B cell (primary cell): ENCODE measurements at regions not wholly inside any gene's neighbourhood (a gene's known extent, or its start where the extent isn't known, plus 50 kb on each side); places are given as distances from the start of the nearest gene placed in this dataset.

Experiments used
- ATAC-seq: fragments of 200-7000 bp; cut with Tn5 transposase; one replicate; pipeline ENCODE4 v1.10.0; 2021; ENCODE audit warnings: low read depth, mild to moderate bottlenecking, moderate number of reproducible peaks, moderate library complexity
- CTCF ChIA-PET: fragments of 350-600 bp; sonication (Branson Sonifier 250); formaldehyde crosslinking; loops from one replicate; lab custom pipeline; 2021; ENCODE audit warnings: antibody characterized with exemption, inconsistent platforms; lab: Charles Lee
- POLR2A ChIA-PET: fragments of 350-600 bp; sonication (Branson Sonifier 250); formaldehyde crosslinking; loops from one replicate; lab custom pipeline; 2021; ENCODE audit warnings: antibody characterized with exemption; lab: Charles Lee
- DNase-seq: peaks from one replicate; pipeline ENCODE4 v3.0.0; 2013
- H2AFZ ChIP-seq: 2 replicates; pipeline ENCODE4 v1.6.1; 2012; ENCODE audit warnings: mild to moderate bottlenecking, low read depth, low read length; ENCODE audit not compliant: insufficient read depth, poor library complexity, severe bottlenecking
- H3K27ac ChIP-seq, 2 donors: 1 replicate in 1 of 2; 2 replicates in 1 of 2; pipeline ENCODE4 v1.5.1; 2012 to 2013; ENCODE audit warnings: low read length in 2 of 2, mild to moderate bottlenecking in 2 of 2, moderate library complexity in 1 of 2
- H3K27me3 ChIP-seq, 4 experiments: fragments of 200-600 bp in 1 of 4; sonication (generic) in 1 of 4; replicated peaks in 1 of 4; 1 replicate in 2 of 4; 2 replicates in 2 of 4; pipeline versions ENCODE4 v1.6.1 to v1.7.0; 2013 to 2016; ENCODE audit warnings: low read length in 3 of 4, mild to moderate bottlenecking in 2 of 4, mixed read lengths in 1 of 4, moderate library complexity in 1 of 4; ENCODE audit not compliant: insufficient read depth in 4 of 4, control insufficient read depth in 3 of 4; ENCODE audit errors: control extremely low read depth in 1 of 4
- H3K36me3 ChIP-seq, 2 experiments: replicated peaks in 1 of 2; 1 replicate in 1 of 2; 2 replicates in 1 of 2; pipeline versions ENCODE4 v1.6.1 to v1.7.1; 2013; ENCODE audit warnings: low read length in 1 of 2; ENCODE audit not compliant: insufficient read depth in 2 of 2, control insufficient read depth in 1 of 2; ENCODE audit errors: control extremely low read depth in 1 of 2, extremely low read depth in 1 of 2
- H3K4me1 ChIP-seq, 2 donors: fragments of 200-600 bp in 1 of 2; sonication (generic) in 1 of 2; 1 replicate in 1 of 2; 2 replicates in 1 of 2; pipeline versions ENCODE4 v1.5.1 to v1.6.1; 2013 to 2017; ENCODE audit warnings: low read length in 2 of 2; ENCODE audit not compliant: control insufficient read depth in 2 of 2, insufficient read depth in 2 of 2
- H3K4me2 ChIP-seq: replicated peaks from 2 replicates; pipeline ENCODE3; 2012; ENCODE audit warnings: mild to moderate bottlenecking, low read depth, low read length; ENCODE audit not compliant: poor library complexity, severe bottlenecking
- H3K4me3 ChIP-seq, 5 experiments: fragments of 200-600 bp in 1 of 5; sonication (generic) in 1 of 5; 1 replicate in 3 of 5; 2 replicates in 2 of 5; pipeline versions ENCODE4 v1.5.1 to v1.7.0; 2011 to 2016; ENCODE audit warnings: low read length in 4 of 5, mild to moderate bottlenecking in 4 of 5, low read depth in 2 of 5, control low read depth in 1 of 5, moderate library complexity in 1 of 5; ENCODE audit not compliant: insufficient read depth in 1 of 5; ENCODE audit errors: control extremely low read depth in 1 of 5, extremely low read depth in 1 of 5
- H3K79me2 ChIP-seq: fragments of 200-600 bp; sonication (generic); one replicate; pipeline ENCODE4 v1.6.0; 2016; ENCODE audit warnings: low read length; ENCODE audit not compliant: control insufficient read depth, insufficient read depth
- H3K9ac ChIP-seq: fragments of 200-600 bp; sonication (generic); 2 replicates; pipeline ENCODE4 v1.6.1; 2017; ENCODE audit warnings: mild to moderate bottlenecking, low read length, moderate library complexity
- H3K9me3 ChIP-seq, 3 donors: one replicate each; pipeline versions ENCODE4 v1.6.1 to v1.7.1; 2013; ENCODE audit warnings: low read length in 2 of 3; ENCODE audit not compliant: control insufficient read depth in 2 of 3, insufficient read depth in 1 of 3; ENCODE audit errors: control extremely low read depth in 1 of 3
- H4K20me1 ChIP-seq: 2 replicates; pipeline ENCODE4 v1.6.0; 2012; ENCODE audit warnings: mild to moderate bottlenecking, low read length; ENCODE audit not compliant: insufficient read depth, control insufficient read depth, poor library complexity, severe bottlenecking
- H3K27ac Mint-ChIP-seq: one replicate; pipeline ENCODE4 v1.8.0; 2021; ENCODE audit warnings: mixed read lengths
- H3K27me3 Mint-ChIP-seq: one replicate; pipeline ENCODE4 v1.8.0; 2021; ENCODE audit warnings: mixed read lengths
- H3K4me1 Mint-ChIP-seq: one replicate; pipeline ENCODE4 v1.8.0; 2021; ENCODE audit warnings: mixed read lengths
- H3K4me3 Mint-ChIP-seq: one replicate; pipeline ENCODE4 v1.8.0; 2021; ENCODE audit warnings: mixed read lengths
- H3K9me3 Mint-ChIP-seq: one replicate; pipeline ENCODE4 v1.8.0; 2022; ENCODE audit warnings: mixed read lengths; ENCODE audit not compliant: insufficient read depth
- CTCF ChIP-seq: fragments of 200-600 bp; IDR thresholded peaks from one replicate; pipeline ENCODE4 v1.8.0; 2022; ENCODE audit warnings: antibody characterized with exemption, mild to moderate bottlenecking
- EZH2 ChIP-seq: IDR thresholded peaks from 2 replicates; pipeline ENCODE4 v1.6.1; 2012; ENCODE audit warnings: borderline replicate concordance, low read depth, mild to moderate bottlenecking, moderate library complexity, low read length; ENCODE audit not compliant: insufficient read depth, poor library complexity, severe bottlenecking
- WGBS: methylation state at CpG from one replicate; pipeline ENCODE4 v1.1.5; 2013; ENCODE audit warnings: missing lambda C conversion rate; ENCODE audit not compliant: insufficient coverage; 5-methylcytosine and 5-hydroxymethylcytosine counted together
- intact Hi-C: fragments of 100-400 bp; cut with micrococcal nuclease; formaldehyde crosslinking; loops from one replicate; pipeline ENCODE4 v1.10.0; 2022

DNA sequence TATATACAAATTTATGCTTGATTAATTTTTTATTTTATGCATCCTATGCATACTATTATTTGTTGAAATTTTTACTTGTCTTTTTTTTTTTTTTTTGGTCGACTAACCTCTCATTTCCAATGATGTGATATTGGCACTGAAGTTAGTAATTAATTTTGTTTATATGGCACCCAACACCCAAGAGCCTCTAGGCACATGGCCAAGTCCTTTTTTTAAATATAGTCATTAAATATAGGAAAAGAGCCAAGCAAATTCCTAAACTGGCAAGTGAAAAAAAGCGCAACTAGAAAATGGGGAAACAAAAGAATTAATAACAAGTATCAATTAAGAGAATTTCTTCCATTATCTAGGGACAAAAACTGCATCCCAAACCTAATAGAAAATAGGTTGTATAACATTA is 85.5 kb upstream of the HS3ST5 start:
- Histone ChIP-seq H3K36me3 (no peaks in the 10 kb centered on the region), H3K27ac (no peak overlapping the region), H3K27me3 (no peaks in the 10 kb centered on the region), H3K9ac (no peak overlapping the region), H4K20me1 (no peaks in the 10 kb centered on the region), H3K4me2 (no peak overlapping the region), H2AFZ (no peak overlapping the region), H3K9me3 (no peaks in the 10 kb centered on the region), H3K4me1 (no peaks in the 10 kb centered on the region), H3K79me2 (no peaks in the 10 kb centered on the region), H3K4me3 (no peak overlapping the region)
- Mint-ChIP-seq H3K4me3 (no peak overlapping the region), H3K4me1 (no peaks in the 10 kb centered on the region), H3K27ac (no peak overlapping the region), H3K9me3 (no peaks in the 10 kb centered on the region), H3K27me3 (no peaks in the 10 kb centered on the region)
- DNase-seq, result no peak
- CTCF ChIA-PET, result no interaction called here
- WGBS, result no CpG with 5 or more reads among the region's 2 CpGs
- intact Hi-C loops, result no loop called here
- no peak for ATAC-seq
- POLR2A ChIA-PET, result no interaction called here
- no peak for TF ChIP-seq CTCF
- TF ChIP-seq EZH2, result no peak

- H3K4me2 ChIP-seq, result no peak overlapping the region
- Mint-ChIP-seq H3K4me1 (no peaks in the 10 kb centered on the region), H3K27ac (no peak overlapping the region), H3K9me3 (no peaks in the 10 kb centered on the region), H3K4me3 (no peak overlapping the region), H3K27me3 (no peaks in the 10 kb centered on the region)
- no peak overlapping the region for H3K27ac ChIP-seq
- no peaks in the 10 kb centered on the region for H3K36me3 ChIP-seq
- H2AFZ ChIP-seq, result no peak overlapping the region
- H4K20me1 ChIP-seq, result no peaks in the 10 kb centered on the region
- ChIA-PET POLR2A (no interaction called here), CTCF (no interaction called here)
- no peak overlapping the region for H3K9ac ChIP-seq
- DNase-seq (no peak), ATAC-seq (no peak)
- no peak overlapping the region for H3K4me3 ChIP-seq
- no peaks in the 10 kb centered on the region for H3K79me2 ChIP-seq
- no peaks in the 10 kb centered on the region for H3K9me3 ChIP-seq
- intact Hi-C loops, result no loop called here
- H3K4me1 ChIP-seq, result no peaks in the 10 kb centered on the region
- TF ChIP-seq EZH2 (no peak), CTCF (no peak)
- no peaks in the 10 kb centered on the region for H3K27me3 ChIP-seq
Observed at GRCh38 chr6:114421199-114421598, 78.4 kb upstream of the HS3ST5 start.
